ENCODE measurements at regions not wholly inside any gene's neighbourhood (a gene's known extent, or its start where the extent isn't known, plus 50 kb on each side); places are given as distances from the start of the nearest gene placed in this dataset.

- no peak for TF ChIP-seq EGR1 (IDR thresholded peaks at IDR 0.05)
- no peak for TF ChIP-seq TCF12 (IDR thresholded peaks at IDR 0.05; ENCODE audit: low read depth)
- TF ChIP-seq TEAD4 (IDR thresholded peaks at IDR 0.05): no peak
- TF ChIP-seq, protein P1, sequence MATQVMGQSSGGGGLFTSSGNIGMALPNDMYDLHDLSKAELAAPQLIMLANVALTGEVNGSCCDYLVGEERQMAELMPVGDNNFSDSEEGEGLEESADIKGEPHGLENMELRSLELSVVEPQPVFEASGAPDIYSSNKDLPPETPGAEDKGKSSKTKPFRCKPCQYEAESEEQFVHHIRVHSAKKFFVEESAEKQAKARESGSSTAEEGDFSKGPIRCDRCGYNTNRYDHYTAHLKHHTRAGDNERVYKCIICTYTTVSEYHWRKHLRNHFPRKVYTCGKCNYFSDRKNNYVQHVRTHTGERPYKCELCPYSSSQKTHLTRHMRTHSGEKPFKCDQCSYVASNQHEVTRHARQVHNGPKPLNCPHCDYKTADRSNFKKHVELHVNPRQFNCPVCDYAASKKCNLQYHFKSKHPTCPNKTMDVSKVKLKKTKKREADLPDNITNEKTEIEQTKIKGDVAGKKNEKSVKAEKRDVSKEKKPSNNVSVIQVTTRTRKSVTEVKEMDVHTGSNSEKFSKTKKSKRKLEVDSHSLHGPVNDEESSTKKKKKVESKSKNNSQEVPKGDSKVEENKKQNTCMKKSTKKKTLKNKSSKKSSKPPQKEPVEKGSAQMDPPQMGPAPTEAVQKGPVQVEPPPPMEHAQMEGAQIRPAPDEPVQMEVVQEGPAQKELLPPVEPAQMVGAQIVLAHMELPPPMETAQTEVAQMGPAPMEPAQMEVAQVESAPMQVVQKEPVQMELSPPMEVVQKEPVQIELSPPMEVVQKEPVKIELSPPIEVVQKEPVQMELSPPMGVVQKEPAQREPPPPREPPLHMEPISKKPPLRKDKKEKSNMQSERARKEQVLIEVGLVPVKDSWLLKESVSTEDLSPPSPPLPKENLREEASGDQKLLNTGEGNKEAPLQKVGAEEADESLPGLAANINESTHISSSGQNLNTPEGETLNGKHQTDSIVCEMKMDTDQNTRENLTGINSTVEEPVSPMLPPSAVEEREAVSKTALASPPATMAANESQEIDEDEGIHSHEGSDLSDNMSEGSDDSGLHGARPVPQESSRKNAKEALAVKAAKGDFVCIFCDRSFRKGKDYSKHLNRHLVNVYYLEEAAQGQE (IDR thresholded peaks at IDR 0.05; ENCODE audit: low read depth): no peak
- no peak for TF ChIP-seq USF1 (IDR thresholded peaks at IDR 0.05)
- no peak for TF ChIP-seq CEBPB (IDR thresholded peaks at IDR 0.05)
- TF ChIP-seq RAD21 (IDR thresholded peaks at IDR 0.05; ENCODE audit: low read depth): no peak
- TF ChIP-seq EP300 (IDR thresholded peaks at IDR 0.05; ENCODE audit: borderline replicate concordance): no peak
- no peak for TF ChIP-seq FOXM1 (IDR thresholded peaks at IDR 0.05; ENCODE audit: borderline replicate concordance, low read depth)
- TF ChIP-seq NFIC (IDR thresholded peaks at IDR 0.05): no peak
- no peak for TF ChIP-seq CREB1 (IDR thresholded peaks at IDR 0.05; ENCODE audit: low read depth)
- TF ChIP-seq ZBTB7A (IDR thresholded peaks at IDR 0.05; ENCODE audit: low read depth): no peak
- TF ChIP-seq MAX (IDR thresholded peaks at IDR 0.05): no peak
- no peak for TF ChIP-seq YY1 (IDR thresholded peaks at IDR 0.05; ENCODE audit: low read depth)
- TF ChIP-seq TAF1 (IDR thresholded peaks at IDR 0.05; ENCODE audit: low read depth): no peak
These were observed 69.6 kb upstream of the SALL4 start for GRCh38 chr20:51871943-51872342.

- TF ChIP-seq MAX (IDR thresholded peaks at IDR 0.05): no peak
- no peak for TF ChIP-seq FOXM1 (IDR thresholded peaks at IDR 0.05; ENCODE audit: borderline replicate concordance, low read depth)
- TF ChIP-seq TEAD4 (IDR thresholded peaks at IDR 0.05): no peak
- no peak for TF ChIP-seq EP300 (IDR thresholded peaks at IDR 0.05; ENCODE audit: borderline replicate concordance)
These were observed 66.7 kb upstream of the SALL4 start for GRCh38 chr20:51869002-51869401.

DNA sequence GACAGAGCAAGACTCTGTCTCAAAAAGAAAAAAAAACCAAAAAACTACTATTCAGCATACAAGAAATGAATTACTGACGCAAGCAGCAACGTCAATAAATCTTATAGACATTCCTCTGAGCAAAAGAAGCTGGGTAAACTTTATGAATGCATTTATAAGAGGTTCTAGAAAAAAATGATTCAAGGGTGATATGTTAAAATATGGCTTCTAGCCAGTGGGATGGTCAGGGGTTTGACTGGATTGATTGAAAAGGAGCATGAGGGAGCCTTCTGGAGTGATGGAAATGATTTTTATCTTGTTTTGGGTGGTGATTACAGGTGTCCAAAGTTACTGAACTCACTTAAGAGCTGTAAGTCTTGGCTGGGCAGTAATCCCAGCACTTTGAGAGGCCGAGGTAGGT is 64.9 kb upstream of the SALL4 start:
- no peak for TF ChIP-seq MAX (IDR thresholded peaks at IDR 0.05)

- TF ChIP-seq FOXM1 (IDR thresholded peaks at IDR 0.05; ENCODE audit: borderline replicate concordance, low read depth) (no peak), CREB1 (IDR thresholded peaks at IDR 0.05; ENCODE audit: low read depth) (no peak), TAF1 (IDR thresholded peaks at IDR 0.05; ENCODE audit: low read depth) (no peak), USF1 (IDR thresholded peaks at IDR 0.05) (no peak), MAX (IDR thresholded peaks at IDR 0.05) (no peak), EP300 (IDR thresholded peaks at IDR 0.05; ENCODE audit: borderline replicate concordance) (no peak), TCF12 (IDR thresholded peaks at IDR 0.05; ENCODE audit: low read depth) (no peak), NFIC (IDR thresholded peaks at IDR 0.05) (no peak), CEBPB (IDR thresholded peaks at IDR 0.05) (no peak)
These were observed 62.6 kb upstream of the SALL4 start for GRCh38 chr20:51864967-51865366.

DNA sequence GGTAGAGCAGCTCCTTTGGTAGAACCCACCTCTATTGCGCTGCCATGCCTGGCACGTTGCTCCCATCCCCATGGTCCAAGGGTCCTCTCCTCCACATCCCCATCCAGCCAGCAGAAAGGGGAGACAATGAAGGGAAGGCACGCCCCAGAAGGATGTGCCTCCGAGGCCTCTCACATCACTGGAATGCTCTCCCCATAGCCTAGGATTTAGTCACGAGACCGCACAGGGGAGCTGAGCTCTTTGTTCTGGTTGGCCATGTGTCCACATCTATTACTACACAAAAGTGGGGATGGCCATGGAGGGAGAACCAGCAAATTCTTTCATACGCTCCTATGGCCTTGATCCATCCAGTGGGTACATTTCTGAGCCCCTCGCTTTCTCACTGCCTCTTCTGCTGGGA is 60.5 kb upstream of the SALL4 start:
- TF ChIP-seq TEAD4 (IDR thresholded peaks at IDR 0.05) (no peak), TCF12 (IDR thresholded peaks at IDR 0.05; ENCODE audit: low read depth) (no peak), NFIC (IDR thresholded peaks at IDR 0.05) (no peak), EGR1 (IDR thresholded peaks at IDR 0.05) (no peak), CEBPB (IDR thresholded peaks at IDR 0.05) (no peak), ZBTB7A (IDR thresholded peaks at IDR 0.05; ENCODE audit: low read depth) (no peak), YY1 (IDR thresholded peaks at IDR 0.05; ENCODE audit: low read depth) (no peak)
- TF ChIP-seq, protein P1 (IDR thresholded peaks at IDR 0.05; ENCODE audit: low read depth): no peak

- no peak for TF ChIP-seq TCF12 (IDR thresholded peaks at IDR 0.05; ENCODE audit: low read depth)
These were observed 59.6 kb upstream of the SALL4 start for GRCh38 chr20:51861726-51862466.

All from Ishikawa (cell line).